Upper lobe of left lung (tissue), 6 donors: ENCODE measurements at regions not wholly inside any gene's neighbourhood (a gene's known extent, or its start where the extent isn't known, plus 50 kb on each side); places are given as distances from the start of the nearest gene placed in this dataset.

Experiments used
- ATAC-seq, 2 donors: fragments of 200-7000 bp; cut with Tn5 transposase; one replicate each; pipeline ENCODE4 v1.9.1; 2022; ENCODE audit warnings: mild to moderate bottlenecking in 2 of 2, moderate library complexity in 2 of 2; ENCODE audit not compliant: low FRiP score in 2 of 2
- DNase-seq, 2 donors: peaks; one replicate each; pipeline ENCODE4 v3.0.0-alpha.2; 2019 to 2020
- H3K27ac ChIP-seq, 4 donors: fragments of 200-600 bp; sonication (generic); one replicate each; pipeline ENCODE4 v1.5.1; 2016 to 2019
- H3K27me3 ChIP-seq, 4 donors: fragments of 200-600 bp; sonication (generic); one replicate each; pipeline ENCODE4 v1.5.1; 2017 to 2019
- H3K36me3 ChIP-seq, 4 donors: fragments of 200-600 bp; sonication (generic); one replicate each; pipeline ENCODE4 v1.5.1; 2016 to 2019
- H3K4me1 ChIP-seq, 4 donors: fragments of 200-600 bp; sonication (generic); one replicate each; pipeline ENCODE4 v1.5.1; 2018 to 2019
- H3K4me3 ChIP-seq, 4 donors: fragments of 200-600 bp; sonication (generic); one replicate each; pipeline ENCODE4 v1.5.1; 2017 to 2019; ENCODE audit warnings: mild to moderate bottlenecking in 2 of 4, moderate library complexity in 1 of 4
- H3K9me3 ChIP-seq, 4 donors: fragments of 200-600 bp; sonication (generic); one replicate each; pipeline ENCODE4 v1.5.1; 2018 to 2019
- EP300 ChIP-seq, 4 donors: sonication (generic); formaldehyde crosslinking; IDR thresholded peaks; one replicate each; pipeline ENCODE4 v1.5.1; 2017; ENCODE audit warnings: antibody characterized with exemption in 4 of 4, control low read depth in 2 of 4
- POLR2A ChIP-seq, 4 donors: fragments of 450-650 bp; IDR thresholded peaks; one replicate each; pipeline ENCODE4 v1.5.1; 2016 to 2017; ENCODE audit warnings: antibody characterized with exemption in 4 of 4, mild to moderate bottlenecking in 2 of 4
- POLR2AphosphoS5 ChIP-seq, 2 donors: sonication (generic); formaldehyde crosslinking; IDR thresholded peaks; one replicate each; pipeline ENCODE4 v1.5.1; 2017; ENCODE audit warnings: antibody characterized with exemption in 2 of 2
- WGBS, 2 donors: methylation state at CpG; one replicate each; pipeline ENCODE4 v1.1.5; 2017 to 2018; 5-methylcytosine and 5-hydroxymethylcytosine counted together
- TF ChIP-seq, protein P1 (sequence below), 6 experiments: fragments of 450-650 bp in 4 of 6; fragments of 200-600 bp in 2 of 6; sonication (generic) in 2 of 6; IDR thresholded peaks; one replicate each; pipeline ENCODE4 v1.5.1; 2016 to 2019; ENCODE audit warnings: antibody characterized with exemption in 6 of 6
- donor health status: DM: no; HTN: no; CAD: no; lungs with moderate emphysema.
- donor health status: DM: no; HTN: yes; CAD: no; lungs with severe emphysema.

GRCh38 chr12:126030573-126030972 is 965.3 kb downstream of the AACS start:
- Histone ChIP-seq H3K4me3 (no peak overlapping the region), H3K27ac (no peak overlapping the region), H3K4me1 (no peaks in the 10 kb centered on the region), H3K27me3 (no peaks in the 10 kb centered on the region), H3K36me3 (no peaks in the 10 kb centered on the region), H3K9me3 (no peaks in the 10 kb centered on the region)
- TF ChIP-seq, protein P1, sequence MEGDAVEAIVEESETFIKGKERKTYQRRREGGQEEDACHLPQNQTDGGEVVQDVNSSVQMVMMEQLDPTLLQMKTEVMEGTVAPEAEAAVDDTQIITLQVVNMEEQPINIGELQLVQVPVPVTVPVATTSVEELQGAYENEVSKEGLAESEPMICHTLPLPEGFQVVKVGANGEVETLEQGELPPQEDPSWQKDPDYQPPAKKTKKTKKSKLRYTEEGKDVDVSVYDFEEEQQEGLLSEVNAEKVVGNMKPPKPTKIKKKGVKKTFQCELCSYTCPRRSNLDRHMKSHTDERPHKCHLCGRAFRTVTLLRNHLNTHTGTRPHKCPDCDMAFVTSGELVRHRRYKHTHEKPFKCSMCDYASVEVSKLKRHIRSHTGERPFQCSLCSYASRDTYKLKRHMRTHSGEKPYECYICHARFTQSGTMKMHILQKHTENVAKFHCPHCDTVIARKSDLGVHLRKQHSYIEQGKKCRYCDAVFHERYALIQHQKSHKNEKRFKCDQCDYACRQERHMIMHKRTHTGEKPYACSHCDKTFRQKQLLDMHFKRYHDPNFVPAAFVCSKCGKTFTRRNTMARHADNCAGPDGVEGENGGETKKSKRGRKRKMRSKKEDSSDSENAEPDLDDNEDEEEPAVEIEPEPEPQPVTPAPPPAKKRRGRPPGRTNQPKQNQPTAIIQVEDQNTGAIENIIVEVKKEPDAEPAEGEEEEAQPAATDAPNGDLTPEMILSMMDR (IDR thresholded peaks at IDR 0.05): no peak
- TF ChIP-seq EP300 (IDR thresholded peaks at IDR 0.05) (no peak), POLR2A (IDR thresholded peaks at IDR 0.05) (no peak), POLR2AphosphoS5 (IDR thresholded peaks at IDR 0.05) (no peak)
- DNase-seq (no peak), ATAC-seq (no peak)
- WGBS, 2 donors: 60 to 78% methylated on average over 4 to 8 of the region's 8 CpGs

DNA sequence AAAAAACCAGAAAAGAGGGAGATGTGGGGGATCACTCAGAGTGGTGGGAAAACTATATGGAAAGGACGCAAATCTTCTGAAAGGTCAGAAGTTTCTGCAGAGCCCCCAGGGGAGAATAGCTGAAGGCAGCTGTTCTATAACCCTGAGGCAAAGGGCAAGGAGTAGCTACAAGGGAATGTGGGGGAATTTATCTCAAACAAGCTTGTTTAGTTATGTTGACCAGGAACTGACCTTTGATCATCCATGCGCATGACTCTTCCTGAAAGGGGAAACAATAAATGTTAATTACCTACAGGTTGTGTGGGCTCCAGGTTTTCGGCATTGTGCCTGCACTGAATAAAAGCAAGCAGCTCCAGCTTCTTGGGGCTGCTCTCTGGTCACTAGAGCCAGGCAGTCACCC is 968.5 kb downstream of the AACS start:
- H3K27ac ChIP-seq: no peak overlapping the region
- H3K9me3 ChIP-seq: no peaks in the 10 kb centered on the region
- H3K27me3 ChIP-seq: no peaks in the 10 kb centered on the region
- H3K4me1 ChIP-seq: no peaks in the 10 kb centered on the region
- DNase-seq (no peak), ATAC-seq (no peak)
- TF ChIP-seq EP300 (IDR thresholded peaks at IDR 0.05): no peak
- no peak for TF ChIP-seq POLR2A (IDR thresholded peaks at IDR 0.05)
- 39 to 53% methylated on average over 3 of the region's 3 CpGs for WGBS, 2 donors
- H3K4me3 ChIP-seq: no peak overlapping the region
- H3K36me3 ChIP-seq: no peaks in the 10 kb centered on the region

DNA sequence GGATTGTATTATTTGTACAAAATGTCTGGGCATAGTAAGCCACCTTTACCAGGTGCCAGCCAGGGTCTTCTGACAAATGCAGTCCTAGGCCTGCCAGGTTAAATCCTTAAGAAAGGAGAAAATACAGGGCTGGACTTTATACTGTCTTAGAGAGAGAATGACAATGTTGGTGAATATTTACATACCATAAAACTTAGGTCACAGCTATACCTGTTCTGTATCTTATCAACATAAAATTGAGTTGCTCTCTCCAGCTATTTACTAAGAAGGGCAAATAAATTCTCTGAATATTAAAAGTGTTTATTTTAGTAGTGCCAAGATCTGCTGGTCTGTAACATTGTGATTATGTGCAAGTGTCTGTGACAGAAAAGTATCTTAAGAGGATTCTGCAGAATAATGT is 971.1 kb downstream of the AACS start:
- Histone ChIP-seq H3K27ac (no peak overlapping the region), H3K4me1 (no peaks in the 10 kb centered on the region), H3K36me3 (no peaks in the 10 kb centered on the region), H3K9me3 (no peaks in the 10 kb centered on the region), H3K27me3 (no peaks in the 10 kb centered on the region), H3K4me3 (no peak overlapping the region)
- no peak for DNase-seq
- ATAC-seq: no peak
- TF ChIP-seq, protein P1 (IDR thresholded peaks at IDR 0.05): no peak
- TF ChIP-seq POLR2AphosphoS5 (IDR thresholded peaks at IDR 0.05): no peak
- no peak for TF ChIP-seq POLR2A (IDR thresholded peaks at IDR 0.05)
- no peak for TF ChIP-seq EP300 (IDR thresholded peaks at IDR 0.05)

DNA sequence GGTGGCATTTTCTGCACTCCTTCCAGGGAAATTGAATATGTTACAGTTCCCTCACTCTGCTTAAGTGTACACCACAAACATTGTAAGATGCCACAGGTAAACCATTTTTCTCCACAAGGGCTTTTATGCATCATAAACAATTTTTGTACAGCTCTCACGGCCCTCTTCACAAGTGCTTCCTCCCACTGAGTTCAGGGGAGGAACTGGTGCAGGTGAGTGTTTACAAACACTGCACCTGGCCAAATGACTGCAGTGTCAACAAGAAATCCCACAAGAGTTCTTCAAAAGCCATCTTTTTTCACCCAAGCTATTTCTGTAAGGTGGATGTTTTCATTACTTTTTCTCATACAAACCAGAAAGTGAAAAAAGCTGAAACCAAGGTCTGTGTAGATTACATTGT is 973.2 kb downstream of the AACS start:
- Histone ChIP-seq H3K27ac (no peak overlapping the region), H3K4me3 (no peak overlapping the region), H3K36me3 (no peaks in the 10 kb centered on the region), H3K27me3 (no peaks in the 10 kb centered on the region), H3K4me1 (no peaks in the 10 kb centered on the region), H3K9me3 (no peaks in the 10 kb centered on the region)
- DNase-seq (no peak), ATAC-seq (peak in 1 of 2 donors; percentile 55)
- TF ChIP-seq POLR2AphosphoS5 (IDR thresholded peaks at IDR 0.05) (no peak), EP300 (IDR thresholded peaks at IDR 0.05) (no peak), POLR2A (IDR thresholded peaks at IDR 0.05) (no peak)
- TF ChIP-seq, protein P1 (IDR thresholded peaks at IDR 0.05): no peak
- WGBS, 2 donors: 59 to 60% methylated on average over 1 of the region's 1 CpG

GRCh38 chr12:126040307-126040706 is 975.1 kb downstream of the AACS start:
- Histone ChIP-seq H3K4me1 (no peaks in the 10 kb centered on the region), H3K36me3 (no peaks in the 10 kb centered on the region), H3K4me3 (no peak overlapping the region), H3K9me3 (no peaks in the 10 kb centered on the region), H3K27ac (no peak overlapping the region), H3K27me3 (no peaks in the 10 kb centered on the region)
- DNase-seq (no peak), ATAC-seq (no peak)
- TF ChIP-seq EP300 (IDR thresholded peaks at IDR 0.05): no peak
- no peak for TF ChIP-seq POLR2A (IDR thresholded peaks at IDR 0.05)
- no peak for TF ChIP-seq POLR2AphosphoS5 (IDR thresholded peaks at IDR 0.05)
- TF ChIP-seq, protein P1 (IDR thresholded peaks at IDR 0.05): no peak
- 63 to 86% methylated on average over 5 of the region's 5 CpGs for WGBS, 2 donors
